Stimulated activated naive CD8-positive, alpha-beta T cell treated with anti-CD3 and anti-CD28 coated beads, Interleukin-15, amount 100 ng/mL, for 72 hours (primary cell): ENCODE measurements at regions not wholly inside any gene's neighbourhood (a gene's known extent, or its start where the extent isn't known, plus 50 kb on each side); places are given as distances from the start of the nearest gene placed in this dataset.

Experiments
- ATAC-seq: fragments of 150-1000 bp; cut with Tn5 transposase; 2 replicates; pipeline ENCODE4 v1.10.0; 2021; ENCODE audit warnings: mild to moderate bottlenecking, moderate library complexity
- DNase-seq, 2 donors: peaks; one replicate each; pipeline ENCODE4 v3.0.0; 2021 to 2022
- H3K27ac Mint-ChIP-seq, 2 donors: one replicate each; pipeline ENCODE4 v1.8.0; 2022; ENCODE audit warnings: mild to moderate bottlenecking in 2 of 2, mixed read lengths in 2 of 2, moderate library complexity in 2 of 2
- H3K27me3 Mint-ChIP-seq: one replicate; pipeline ENCODE4 v1.8.0; 2022; ENCODE audit warnings: mixed read lengths
- H3K4me1 Mint-ChIP-seq: one replicate; pipeline ENCODE4 v1.8.0; 2022; ENCODE audit warnings: mild to moderate bottlenecking, mixed read lengths
- H3K4me3 Mint-ChIP-seq, 2 donors: one replicate each; pipeline ENCODE4 v1.8.0; 2022; ENCODE audit warnings: mild to moderate bottlenecking in 2 of 2, mixed read lengths in 2 of 2, moderate library complexity in 1 of 2
- H3K9me3 Mint-ChIP-seq, 2 donors: one replicate each; pipeline ENCODE4 v1.8.0; 2022; ENCODE audit warnings: mixed read lengths in 2 of 2

DNA sequence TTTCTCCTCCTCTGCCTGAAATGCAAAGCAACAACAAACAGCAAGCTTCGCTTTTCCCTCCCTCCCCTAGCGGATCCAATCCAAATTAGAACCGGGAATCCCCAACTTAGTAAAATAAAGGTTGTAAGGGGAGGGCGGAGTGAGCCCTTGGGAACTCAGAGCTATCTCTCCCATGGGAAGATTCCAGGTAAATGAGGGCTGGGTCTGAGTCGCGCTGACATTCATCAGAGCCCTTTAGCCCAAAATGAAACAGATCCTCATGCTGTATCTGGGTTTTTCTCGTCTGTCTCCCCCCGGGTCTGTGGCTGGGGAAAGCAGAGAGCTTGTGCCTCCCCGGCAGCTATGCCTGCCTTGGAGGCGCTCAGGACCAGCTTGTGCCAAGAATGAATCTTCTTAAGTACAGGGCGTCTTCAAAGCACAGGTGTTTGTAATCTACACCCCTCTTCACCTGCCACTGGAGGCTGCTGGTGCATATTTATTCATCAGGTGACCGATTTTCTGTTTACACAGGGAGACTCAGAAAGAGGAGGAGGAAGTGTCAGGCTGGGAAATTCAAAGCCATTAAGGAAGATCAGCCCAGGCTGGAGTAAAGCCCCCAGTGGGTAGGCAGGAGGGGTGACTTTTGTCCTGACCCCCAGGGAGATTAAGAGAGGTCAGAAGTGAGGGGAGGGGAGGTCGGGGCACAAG lies 55.0 kb upstream of the GSE1 start:
- Mint-ChIP-seq H3K4me1 (peaks cover 63% of the 10 kb centered on the region), H3K4me3 (peak overlapping the region; percentile 77 to 94), H3K27ac (peak overlapping the region in 1 of 2 donors; percentile 90), H3K9me3 (no peaks in the 10 kb centered on the region), H3K27me3 (no peaks in the 10 kb centered on the region)
- DNase-seq (no peak), ATAC-seq (no peak)

DNA sequence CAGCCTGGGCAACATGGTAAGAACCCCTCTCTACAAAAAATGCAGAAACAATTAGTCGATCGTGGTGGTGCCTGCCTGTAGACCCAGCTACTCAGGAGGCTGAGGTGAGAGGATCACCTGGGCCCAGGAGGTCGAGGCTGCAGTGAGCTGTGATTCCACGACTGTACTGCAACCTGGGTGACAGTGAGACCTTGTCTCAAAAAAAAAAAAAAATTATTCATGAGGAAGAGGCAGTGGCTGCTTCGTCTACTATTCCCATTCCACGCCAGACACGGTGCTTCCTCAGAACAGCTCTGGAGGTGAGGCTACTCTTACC lies 52.2 kb upstream of the GSE1 start:
- no peak overlapping the region for H3K27ac Mint-ChIP-seq
- no peak for ATAC-seq
- peaks cover 83% of the 10 kb centered on the region for H3K4me1 Mint-ChIP-seq
- no peak for DNase-seq
- no peaks in the 10 kb centered on the region for H3K27me3 Mint-ChIP-seq
- no peaks in the 10 kb centered on the region for H3K9me3 Mint-ChIP-seq
- H3K4me3 Mint-ChIP-seq: no peak overlapping the region

DNA sequence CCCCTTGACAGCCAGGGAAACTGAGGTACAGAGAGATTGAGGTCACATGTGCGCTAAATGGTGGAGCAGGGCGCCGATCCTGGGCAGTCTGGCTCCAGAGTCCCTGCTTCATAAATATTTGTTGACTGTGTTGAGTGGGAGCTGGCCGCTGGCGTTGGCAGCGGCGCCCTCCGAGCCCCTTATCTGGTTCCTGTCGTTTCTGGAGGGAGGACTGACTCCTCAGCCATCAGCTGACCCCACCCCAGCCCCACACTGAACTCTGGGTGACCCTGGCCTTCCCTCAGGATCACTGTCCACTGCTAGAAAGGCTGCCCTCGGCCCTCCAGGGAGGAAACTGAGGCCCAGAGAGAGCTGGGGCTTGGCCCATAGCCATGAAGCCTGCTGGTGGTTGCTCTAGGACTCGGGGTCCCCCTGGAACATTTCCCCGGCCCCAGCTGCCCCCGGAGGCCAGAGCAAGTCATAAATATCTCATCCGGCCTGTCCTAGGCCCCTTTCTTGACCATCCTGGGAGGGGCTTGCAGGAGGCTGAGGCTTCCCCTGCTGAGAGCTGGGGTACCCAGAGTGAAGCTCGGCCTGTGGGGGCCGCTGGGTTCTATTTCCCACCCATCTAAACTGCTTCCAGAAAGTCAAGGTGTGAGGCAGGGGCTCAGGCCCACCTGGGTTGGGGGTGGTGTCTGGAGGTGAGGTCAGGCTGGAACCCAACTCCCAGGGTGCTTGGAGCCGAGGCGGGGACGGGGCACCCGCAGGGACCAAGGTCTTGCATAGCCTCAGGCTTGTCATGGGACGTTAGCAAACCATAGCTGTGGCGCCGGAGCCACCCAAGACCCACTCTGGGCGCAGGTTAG lies 51.7 kb upstream of the GSE1 start:
- ATAC-seq (no peak), DNase-seq (no peak)
- Mint-ChIP-seq H3K27ac (no peak overlapping the region), H3K4me3 (no peak overlapping the region), H3K27me3 (no peaks in the 10 kb centered on the region), H3K9me3 (no peaks in the 10 kb centered on the region), H3K4me1 (peaks cover 89% of the 10 kb centered on the region)

DNA sequence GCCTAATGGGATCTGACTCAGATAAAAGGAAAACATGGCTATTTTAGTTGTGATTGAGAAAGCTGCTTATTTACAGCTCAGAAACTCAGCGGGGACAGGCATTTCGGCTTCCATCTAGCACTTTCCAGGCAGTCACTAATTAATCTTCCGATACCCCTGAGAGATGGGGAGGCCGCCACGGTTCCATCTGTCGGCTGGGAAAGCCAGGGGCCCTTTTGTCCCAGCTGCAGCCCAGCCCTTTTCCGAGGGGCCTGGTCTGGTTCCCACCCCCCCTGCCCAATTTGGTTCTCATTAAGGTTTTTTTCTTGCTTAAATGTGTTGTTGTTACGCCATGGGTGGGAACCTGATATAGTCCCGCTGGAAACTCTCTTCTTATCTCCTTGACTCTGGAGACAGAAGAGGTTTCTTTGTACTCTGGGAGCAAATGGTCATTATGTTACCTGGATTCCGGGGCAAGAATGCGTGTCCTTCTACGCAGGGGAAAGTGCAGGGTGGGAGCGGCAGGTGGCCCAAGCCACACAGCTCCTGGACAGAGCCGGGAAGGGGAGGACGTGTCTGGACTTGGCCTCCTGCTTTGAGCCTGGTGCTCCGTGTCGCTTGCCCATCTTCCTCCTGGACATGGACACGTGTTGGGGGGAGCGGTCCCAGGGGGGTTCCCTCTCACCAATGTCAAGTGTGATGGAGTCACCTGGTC lies 50.9 kb upstream of the GSE1 start:
- peaks cover 94% of the 10 kb centered on the region for H3K4me1 Mint-ChIP-seq
- H3K4me3 Mint-ChIP-seq: no peak overlapping the region
- no peaks in the 10 kb centered on the region for H3K9me3 Mint-ChIP-seq
- ATAC-seq: no peak
- H3K27ac Mint-ChIP-seq: no peak overlapping the region
- no peaks in the 10 kb centered on the region for H3K27me3 Mint-ChIP-seq
- no peak for DNase-seq

DNA sequence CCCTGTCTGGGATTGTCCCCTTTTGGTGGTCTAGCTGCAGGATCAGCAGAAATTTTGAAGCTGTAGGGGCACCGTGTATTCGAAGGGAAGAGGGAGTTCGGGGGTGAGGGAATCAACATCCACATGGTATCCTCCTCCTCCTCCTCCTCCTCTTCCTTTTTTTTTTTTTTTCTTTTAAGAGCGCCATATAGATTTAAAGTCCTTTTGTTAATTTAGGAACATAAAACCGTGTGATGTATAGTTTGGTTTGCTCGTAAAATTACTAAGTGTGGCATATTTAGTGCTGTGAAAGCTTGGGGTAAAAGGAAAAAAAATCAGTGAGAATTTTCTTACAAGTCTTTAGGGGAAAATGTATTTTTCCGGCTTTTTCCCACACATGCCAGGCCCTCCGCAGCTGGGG lies 50.1 kb upstream of the GSE1 start:
- Mint-ChIP-seq H3K9me3 (no peaks in the 10 kb centered on the region), H3K4me1 (peaks cover 94% of the 10 kb centered on the region), H3K27me3 (no peaks in the 10 kb centered on the region), H3K4me3 (no peak overlapping the region), H3K27ac (no peak overlapping the region)
- DNase-seq (no peak), ATAC-seq (no peak)
